ENCODE measurements at regions not wholly inside any gene's neighbourhood (a gene's known extent, or its start where the extent isn't known, plus 50 kb on each side); places are given as distances from the start of the nearest gene placed in this dataset.

DNA sequence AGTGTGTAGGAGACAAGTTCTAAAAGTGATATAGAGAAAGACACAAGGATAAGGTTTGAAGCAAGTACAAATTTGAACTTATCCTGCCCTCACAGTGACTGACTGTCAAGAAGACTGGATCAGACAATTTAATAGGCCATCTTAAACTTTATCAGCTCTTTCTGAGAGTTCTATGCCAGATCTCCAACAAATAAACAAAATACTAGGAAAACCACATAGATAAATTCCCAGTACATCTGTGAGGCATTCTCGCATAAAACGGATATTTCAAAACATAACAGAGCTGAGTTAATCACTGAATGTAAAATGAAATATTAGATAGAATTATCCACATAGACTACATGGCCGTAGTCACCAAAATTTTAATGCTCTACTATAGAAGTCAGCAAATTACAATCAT lies 120.9 kb upstream of the LUZP2 start:
- Histone ChIP-seq H3K4me1 (ENCODE audit: control insufficient read depth in 2 of 2, insufficient read depth in 2 of 2, low read length in 2 of 2) (no peaks in the 10 kb centered on the region), H3K27ac (ENCODE audit: low read depth in 1 of 2, low read length in 1 of 2) (no peak overlapping the region), H3K4me3 (ENCODE audit: low read length in 2 of 2) (no peak overlapping the region), H3K27me3 (ENCODE audit: control insufficient read depth in 2 of 2, insufficient read depth in 1 of 2, low read length in 1 of 2) (no peaks in the 10 kb centered on the region), H3K36me3 (ENCODE audit: control insufficient read depth in 2 of 2, insufficient read depth in 2 of 2, low read length in 1 of 2) (no peaks in the 10 kb centered on the region), H3K9me3 (ENCODE audit: control insufficient read depth in 2 of 2, insufficient read depth in 1 of 2, low read length in 1 of 2) (no peaks in the 10 kb centered on the region)
- no peak for DNase-seq (ENCODE audit: low read depth in 6 of 9, low spot score in 9 of 9)
- 95% methylated on average over 3 of the region's 3 CpGs for WGBS

DNA sequence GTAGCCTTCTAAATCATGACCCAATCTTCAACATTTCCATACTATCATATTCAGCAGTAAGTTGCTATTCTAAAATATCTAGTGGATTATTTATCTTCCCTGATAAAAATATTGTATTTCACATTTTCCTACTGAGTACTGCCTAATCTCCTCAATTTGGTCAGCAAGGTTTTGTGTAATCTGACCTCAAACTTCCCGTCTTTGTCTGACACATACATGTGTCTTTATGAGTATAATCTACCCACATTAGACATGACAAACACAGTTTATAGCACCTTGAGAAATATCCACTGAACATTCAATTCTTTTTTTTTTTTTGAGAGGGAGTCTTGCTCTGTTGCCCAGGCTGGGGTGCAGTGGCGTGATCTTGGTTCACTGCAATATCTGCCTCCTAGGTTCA lies 113.7 kb upstream of the LUZP2 start:
- no peak overlapping the region for H3K4me3 ChIP-seq (ENCODE audit: low read length in 2 of 2)
- no peaks in the 10 kb centered on the region for H3K4me1 ChIP-seq (ENCODE audit: control insufficient read depth in 2 of 2, insufficient read depth in 2 of 2, low read length in 2 of 2)
- no peaks in the 10 kb centered on the region for H3K27me3 ChIP-seq (ENCODE audit: control insufficient read depth in 2 of 2, insufficient read depth in 1 of 2, low read length in 1 of 2)
- 95% methylated on average over 2 of the region's 2 CpGs for WGBS
- H3K9me3 ChIP-seq (ENCODE audit: control insufficient read depth in 2 of 2, insufficient read depth in 1 of 2, low read length in 1 of 2): no peaks in the 10 kb centered on the region
- no peak for DNase-seq (ENCODE audit: low read depth in 6 of 9, low spot score in 9 of 9)
- H3K27ac ChIP-seq (ENCODE audit: low read depth in 1 of 2, low read length in 1 of 2): no peak overlapping the region
- H3K36me3 ChIP-seq (ENCODE audit: control insufficient read depth in 2 of 2, insufficient read depth in 2 of 2, low read length in 1 of 2): no peaks in the 10 kb centered on the region

DNA sequence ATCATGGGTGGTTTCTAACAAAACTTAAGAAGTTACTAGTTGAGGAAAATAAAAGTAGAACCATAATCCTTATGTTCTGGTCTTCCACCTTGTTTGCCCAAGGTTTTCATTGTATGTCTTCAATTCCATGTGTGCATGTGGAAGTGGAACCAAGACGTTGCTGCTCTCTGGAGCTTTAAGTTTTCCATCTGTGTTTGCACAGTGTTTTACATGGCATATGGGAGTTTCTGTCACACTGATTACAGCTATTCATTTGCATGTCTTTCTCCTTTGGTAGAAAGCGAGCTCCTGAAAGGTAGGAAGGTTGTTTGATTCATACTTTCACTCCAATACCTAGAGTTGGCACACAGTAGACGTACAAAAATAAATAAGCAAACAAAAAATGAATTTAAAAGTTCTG lies 112.6 kb upstream of the LUZP2 start:
- 78% methylated on average over 3 of the region's 3 CpGs for WGBS
- H3K4me1 ChIP-seq (ENCODE audit: control insufficient read depth in 2 of 2, insufficient read depth in 2 of 2, low read length in 2 of 2): no peaks in the 10 kb centered on the region

DNA sequence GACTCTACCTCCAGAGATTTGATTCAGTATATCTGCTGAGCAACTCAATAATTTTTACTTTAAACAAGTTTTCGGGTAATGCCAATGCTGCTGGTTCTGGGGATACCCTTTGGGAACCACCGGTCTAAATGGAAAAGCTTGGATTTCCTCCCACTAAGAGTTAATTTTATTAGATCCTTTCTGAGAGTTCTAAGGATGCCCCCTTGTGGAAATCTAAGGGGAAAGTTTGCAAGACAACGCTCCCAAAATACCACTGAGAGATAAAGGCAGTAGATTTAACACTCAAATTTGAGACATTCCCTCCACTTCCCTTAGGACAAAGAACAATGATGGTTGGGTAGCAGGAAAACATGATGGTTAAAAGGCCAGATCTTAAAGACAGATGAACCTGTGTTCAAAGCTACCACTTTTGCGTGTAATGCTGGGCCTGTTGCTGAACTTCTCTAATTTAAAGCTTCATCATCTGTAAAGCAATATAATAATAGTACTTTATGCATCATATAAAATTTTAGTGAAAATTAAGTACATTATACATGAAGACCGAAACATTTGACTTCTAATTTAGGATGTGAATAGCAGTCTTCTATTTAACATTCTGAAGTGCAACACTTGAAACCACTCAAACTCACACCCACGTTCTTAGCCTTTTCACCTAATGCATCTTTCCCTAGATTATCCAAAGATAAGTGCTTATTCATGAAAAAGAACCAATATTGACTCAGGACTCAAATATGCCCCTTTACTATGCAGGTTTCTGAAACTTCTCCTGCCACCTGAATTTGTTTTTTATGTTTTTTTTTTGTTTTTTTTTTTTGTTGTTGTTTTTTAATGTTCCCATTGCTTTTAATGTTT lies 110.1 kb upstream of the LUZP2 start:
- Histone ChIP-seq H3K27ac (ENCODE audit: low read depth in 1 of 2, low read length in 1 of 2) (no peak overlapping the region), H3K9me3 (ENCODE audit: control insufficient read depth in 2 of 2, insufficient read depth in 1 of 2, low read length in 1 of 2) (no peaks in the 10 kb centered on the region), H3K27me3 (ENCODE audit: control insufficient read depth in 2 of 2, insufficient read depth in 1 of 2, low read length in 1 of 2) (no peaks in the 10 kb centered on the region), H3K4me1 (ENCODE audit: control insufficient read depth in 2 of 2, insufficient read depth in 2 of 2, low read length in 2 of 2) (no peaks in the 10 kb centered on the region), H3K36me3 (ENCODE audit: control insufficient read depth in 2 of 2, insufficient read depth in 2 of 2, low read length in 1 of 2) (no peaks in the 10 kb centered on the region), H3K4me3 (ENCODE audit: low read length in 2 of 2) (no peak overlapping the region)
- WGBS: 77% methylated on average over 6 of the region's 6 CpGs
- no peak for DNase-seq (ENCODE audit: low read depth in 6 of 9, low spot score in 9 of 9)

More for the DNA sequence above, 112.6 kb upstream of the LUZP2 start:
- Histone ChIP-seq H3K36me3 (ENCODE audit: control insufficient read depth in 2 of 2, insufficient read depth in 2 of 2, low read length in 1 of 2) (no peaks in the 10 kb centered on the region), H3K4me3 (ENCODE audit: low read length in 2 of 2) (no peak overlapping the region), H3K27ac (ENCODE audit: low read depth in 1 of 2, low read length in 1 of 2) (no peak overlapping the region), H3K9me3 (ENCODE audit: control insufficient read depth in 2 of 2, insufficient read depth in 1 of 2, low read length in 1 of 2) (no peaks in the 10 kb centered on the region), H3K27me3 (ENCODE audit: control insufficient read depth in 2 of 2, insufficient read depth in 1 of 2, low read length in 1 of 2) (no peaks in the 10 kb centered on the region)
- no peak for DNase-seq (ENCODE audit: low read depth in 6 of 9, low spot score in 9 of 9)

DNA sequence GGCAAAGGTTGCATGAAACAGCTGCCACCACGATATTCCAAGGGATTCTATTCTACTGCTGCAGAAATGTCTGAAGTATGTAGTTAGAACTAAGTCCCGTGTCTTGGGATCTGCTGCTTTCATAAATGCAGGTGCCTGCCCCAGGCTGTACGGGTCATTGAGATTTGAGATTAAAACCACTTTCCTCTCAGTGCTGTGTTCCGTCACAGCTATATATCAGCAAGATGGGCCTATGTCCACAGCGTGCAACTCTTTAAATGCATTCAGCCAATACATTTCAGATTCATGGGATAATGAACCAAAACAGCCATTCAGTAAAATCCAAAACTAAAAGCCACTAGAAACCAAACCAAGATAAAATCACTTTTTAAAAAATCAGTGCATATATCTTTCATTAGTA lies 107.3 kb upstream of the LUZP2 start:
- no peaks in the 10 kb centered on the region for H3K36me3 ChIP-seq (ENCODE audit: control insufficient read depth in 2 of 2, insufficient read depth in 2 of 2, low read length in 1 of 2)
- H3K4me1 ChIP-seq (ENCODE audit: control insufficient read depth in 2 of 2, insufficient read depth in 2 of 2, low read length in 2 of 2): no peaks in the 10 kb centered on the region
- WGBS: 93% methylated on average over 5 of the region's 5 CpGs
- H3K27me3 ChIP-seq (ENCODE audit: control insufficient read depth in 2 of 2, insufficient read depth in 1 of 2, low read length in 1 of 2): no peaks in the 10 kb centered on the region
- H3K9me3 ChIP-seq (ENCODE audit: control insufficient read depth in 2 of 2, insufficient read depth in 1 of 2, low read length in 1 of 2): no peaks in the 10 kb centered on the region
- H3K27ac ChIP-seq (ENCODE audit: low read depth in 1 of 2, low read length in 1 of 2): no peak overlapping the region
- no peak overlapping the region for H3K4me3 ChIP-seq (ENCODE audit: low read length in 2 of 2)
- no peak for DNase-seq (ENCODE audit: low read depth in 6 of 9, low spot score in 9 of 9)

DNA sequence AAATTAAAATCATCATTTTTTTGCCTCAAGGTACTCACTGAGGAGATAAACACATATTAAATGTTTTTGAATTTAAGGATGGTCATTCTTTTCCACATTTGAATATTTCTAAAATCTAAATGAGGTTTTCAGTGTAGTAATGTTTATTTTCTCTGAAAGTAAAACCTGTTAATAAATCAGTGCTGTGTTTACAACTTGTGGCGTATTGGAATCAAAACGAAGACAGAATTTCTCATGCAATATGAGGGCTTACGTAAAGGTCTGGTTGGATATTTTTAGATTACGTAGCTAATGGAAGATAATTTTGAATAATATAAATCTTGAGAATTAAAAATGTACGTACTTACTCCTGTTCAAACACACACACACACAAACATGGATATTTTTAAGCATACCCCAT lies 106.8 kb upstream of the LUZP2 start:
- H3K4me1 ChIP-seq (ENCODE audit: control insufficient read depth in 2 of 2, insufficient read depth in 2 of 2, low read length in 2 of 2): no peaks in the 10 kb centered on the region
- H3K27me3 ChIP-seq (ENCODE audit: control insufficient read depth in 2 of 2, insufficient read depth in 1 of 2, low read length in 1 of 2): no peaks in the 10 kb centered on the region
- DNase-seq (ENCODE audit: low read depth in 6 of 9, low spot score in 9 of 9): no peak
- H3K4me3 ChIP-seq (ENCODE audit: low read length in 2 of 2): no peak overlapping the region
- no peaks in the 10 kb centered on the region for H3K9me3 ChIP-seq (ENCODE audit: control insufficient read depth in 2 of 2, insufficient read depth in 1 of 2, low read length in 1 of 2)
- no peak overlapping the region for H3K27ac ChIP-seq (ENCODE audit: low read depth in 1 of 2, low read length in 1 of 2)
- no peaks in the 10 kb centered on the region for H3K36me3 ChIP-seq (ENCODE audit: control insufficient read depth in 2 of 2, insufficient read depth in 2 of 2, low read length in 1 of 2)
- WGBS: 77% methylated on average over 5 of the region's 5 CpGs

DNA sequence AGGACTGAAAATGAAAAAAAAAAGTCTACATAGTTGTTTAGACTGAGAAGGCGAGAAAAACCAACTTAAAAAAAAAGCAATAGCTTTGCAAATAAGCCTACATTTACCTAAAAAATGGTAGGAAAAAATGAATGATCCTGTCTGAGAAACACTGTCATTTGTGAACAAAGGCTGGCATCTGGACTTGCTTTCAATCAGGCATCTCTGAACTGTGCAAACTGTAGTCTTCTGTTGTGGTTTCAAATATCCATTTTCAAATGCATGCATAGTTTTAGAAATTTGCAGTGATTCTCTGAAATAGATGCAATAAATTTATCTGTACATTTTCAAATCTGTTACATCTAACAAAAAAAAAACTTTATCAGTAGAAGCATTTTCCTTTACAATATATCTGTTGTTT lies 106.1 kb upstream of the LUZP2 start:
- Histone ChIP-seq H3K9me3 (ENCODE audit: control insufficient read depth in 2 of 2, insufficient read depth in 1 of 2, low read length in 1 of 2) (no peaks in the 10 kb centered on the region), H3K27me3 (ENCODE audit: control insufficient read depth in 2 of 2, insufficient read depth in 1 of 2, low read length in 1 of 2) (no peaks in the 10 kb centered on the region), H3K36me3 (ENCODE audit: control insufficient read depth in 2 of 2, insufficient read depth in 2 of 2, low read length in 1 of 2) (no peaks in the 10 kb centered on the region), H3K4me1 (ENCODE audit: control insufficient read depth in 2 of 2, insufficient read depth in 2 of 2, low read length in 2 of 2) (no peaks in the 10 kb centered on the region), H3K27ac (ENCODE audit: low read depth in 1 of 2, low read length in 1 of 2) (no peak overlapping the region), H3K4me3 (ENCODE audit: low read length in 2 of 2) (no peak overlapping the region)
- WGBS: 91% methylated on average over 1 of the region's 1 CpG
- DNase-seq (ENCODE audit: low read depth in 6 of 9, low spot score in 9 of 9): no peak

DNA sequence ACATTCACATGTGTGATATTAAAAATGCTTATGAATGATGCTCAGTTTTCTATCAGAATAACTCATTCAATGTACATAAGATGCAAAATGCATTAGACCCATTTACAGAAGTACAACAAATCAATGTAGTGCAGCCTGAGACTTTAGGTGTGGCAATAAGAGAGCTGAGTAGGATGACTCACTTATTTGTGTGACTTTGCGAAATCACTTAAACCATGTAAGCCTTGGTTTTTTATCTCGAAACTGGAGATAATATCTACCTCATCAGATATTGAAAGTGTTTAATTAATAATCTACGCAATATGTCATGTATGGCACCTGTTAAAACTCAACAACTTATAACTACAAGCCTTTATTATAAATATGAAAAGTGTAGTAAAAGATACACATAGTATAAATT lies 105.7 kb upstream of the LUZP2 start:
- Histone ChIP-seq H3K36me3 (ENCODE audit: control insufficient read depth in 2 of 2, insufficient read depth in 2 of 2, low read length in 1 of 2) (no peaks in the 10 kb centered on the region), H3K27me3 (ENCODE audit: control insufficient read depth in 2 of 2, insufficient read depth in 1 of 2, low read length in 1 of 2) (no peaks in the 10 kb centered on the region), H3K4me3 (ENCODE audit: low read length in 2 of 2) (no peak overlapping the region), H3K4me1 (ENCODE audit: control insufficient read depth in 2 of 2, insufficient read depth in 2 of 2, low read length in 2 of 2) (no peaks in the 10 kb centered on the region), H3K9me3 (ENCODE audit: control insufficient read depth in 2 of 2, insufficient read depth in 1 of 2, low read length in 1 of 2) (no peaks in the 10 kb centered on the region), H3K27ac (ENCODE audit: low read depth in 1 of 2, low read length in 1 of 2) (no peak overlapping the region)
- WGBS: 93% methylated on average over 3 of the region's 3 CpGs
- no peak for DNase-seq (ENCODE audit: low read depth in 6 of 9, low spot score in 9 of 9)

DNA sequence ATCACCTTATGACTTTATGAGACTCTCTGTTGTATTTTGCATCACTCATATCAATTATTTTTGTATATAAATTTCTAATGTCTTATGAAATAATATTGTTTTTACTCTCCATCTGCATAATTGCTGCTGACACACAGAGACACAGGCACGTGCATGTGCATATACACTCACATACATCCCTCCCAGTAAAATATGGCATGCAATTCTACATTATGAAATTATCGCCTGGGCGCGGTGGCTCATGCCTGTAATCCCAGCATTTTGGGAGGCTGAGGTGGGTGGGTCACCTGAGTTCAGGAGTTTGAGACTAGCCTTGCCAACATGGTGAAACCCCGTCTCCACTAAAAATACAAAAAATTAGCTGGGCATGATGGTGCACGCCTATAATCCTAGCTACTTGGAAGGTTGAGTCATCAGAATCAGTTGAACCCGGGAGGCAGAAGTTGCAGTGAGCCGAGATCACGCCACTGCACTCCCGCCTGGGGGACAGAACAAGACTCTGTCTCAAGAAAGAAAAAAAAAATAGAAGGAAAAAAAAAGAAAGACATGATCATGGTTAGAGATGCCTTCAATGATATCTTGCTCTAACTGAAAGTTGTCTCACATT lies 96.7 kb upstream of the LUZP2 start:
- Histone ChIP-seq H3K27me3 (ENCODE audit: control insufficient read depth in 2 of 2, insufficient read depth in 1 of 2, low read length in 1 of 2) (no peaks in the 10 kb centered on the region), H3K27ac (ENCODE audit: low read depth in 1 of 2, low read length in 1 of 2) (no peak overlapping the region), H3K4me3 (ENCODE audit: low read length in 2 of 2) (no peak overlapping the region), H3K9me3 (ENCODE audit: control insufficient read depth in 2 of 2, insufficient read depth in 1 of 2, low read length in 1 of 2) (no peaks in the 10 kb centered on the region), H3K4me1 (ENCODE audit: control insufficient read depth in 2 of 2, insufficient read depth in 2 of 2, low read length in 2 of 2) (no peaks in the 10 kb centered on the region), H3K36me3 (ENCODE audit: control insufficient read depth in 2 of 2, insufficient read depth in 2 of 2, low read length in 1 of 2) (no peaks in the 10 kb centered on the region)
- DNase-seq (ENCODE audit: low read depth in 6 of 9, low spot score in 9 of 9): no peak
- 85% methylated on average over 10 of the region's 10 CpGs for WGBS

Data from thymus (tissue), 11 donors.